GM23338 (cell line): ENCODE measurements at regions not wholly inside any gene's neighbourhood (a gene's known extent, or its start where the extent isn't known, plus 50 kb on each side); places are given as distances from the start of the nearest gene placed in this dataset.

Experiments
- ATAC-seq: fragments of 200-7000 bp; cut with Tn5 transposase; 3 replicates; pipeline ENCODE4 v1.9.1; 2020
- DNase-seq: peaks from one replicate; pipeline ENCODE4 v3.0.0-alpha.2; 2015; ENCODE audit warnings: low spot score
- H2AFZ ChIP-seq: fragments of 200-600 bp; sonication (generic); 2 replicates; pipeline ENCODE4 v1.8.0; 2016; ENCODE audit warnings: antibody characterized with exemption, mild to moderate bottlenecking, moderate library complexity
- H3F3A ChIP-seq: fragments of 200-600 bp; sonication (generic); replicated peaks from 2 replicates; pipeline ENCODE4 v1.8.0; 2017; ENCODE audit warnings: antibody characterized with exemption, mixed run types, low read depth
- H3K27ac ChIP-seq: fragments of 200-600 bp; sonication (generic); 2 replicates; pipeline ENCODE4 v1.6.1; 2016; ENCODE audit warnings: low read depth
- H3K27me3 ChIP-seq: fragments of 200-600 bp; sonication (generic); 2 replicates; pipeline ENCODE4 v1.8.0; 2016; ENCODE audit warnings: mild to moderate bottlenecking, mixed run types, moderate library complexity; ENCODE audit not compliant: insufficient read depth
- H3K36me3 ChIP-seq: fragments of 200-600 bp; sonication (generic); 2 replicates; pipeline ENCODE4 v1.8.0; 2016; ENCODE audit warnings: mild to moderate bottlenecking; ENCODE audit not compliant: insufficient read depth
- H3K4me1 ChIP-seq: fragments of 200-600 bp; sonication (generic); 2 replicates; pipeline ENCODE4 v1.8.0; 2016; ENCODE audit warnings: mild to moderate bottlenecking, moderate library complexity; ENCODE audit not compliant: insufficient read depth
- H3K4me2 ChIP-seq: fragments of 200-600 bp; sonication (generic); 2 replicates; pipeline ENCODE4 v1.7.1; 2017; ENCODE audit warnings: mixed run types
- H3K4me3 ChIP-seq: fragments of 200-600 bp; sonication (generic); 2 replicates; pipeline ENCODE4 v1.6.1; 2016; ENCODE audit warnings: mixed run types
- H3K79me2 ChIP-seq: fragments of 200-600 bp; sonication (generic); replicated peaks from 2 replicates; pipeline ENCODE4 v1.8.0; 2017; ENCODE audit warnings: mild to moderate bottlenecking; ENCODE audit not compliant: insufficient read depth
- H3K9me2 ChIP-seq: fragments of 200-600 bp; sonication (generic); 2 replicates; pipeline ENCODE4 v1.8.0; 2017; ENCODE audit not compliant: insufficient read depth
- H4K20me1 ChIP-seq: fragments of 200-600 bp; sonication (generic); replicated peaks from 2 replicates; pipeline ENCODE4 v1.8.0; 2017; ENCODE audit warnings: mild to moderate bottlenecking; ENCODE audit not compliant: insufficient read depth
- H3K27ac Mint-ChIP-seq: 2 replicates; pipeline ENCODE4 v1.8.0; 2020; ENCODE audit warnings: inconsistent platforms, mild to moderate bottlenecking, moderate library complexity, mixed read lengths
- H3K27me3 Mint-ChIP-seq: 3 replicates; pipeline ENCODE4 v1.8.0; 2022; ENCODE audit warnings: low read depth, mild to moderate bottlenecking, moderate library complexity, mixed read lengths, inconsistent platforms; ENCODE audit not compliant: insufficient read depth, poor library complexity
- H3K36me3 Mint-ChIP-seq: 3 replicates; pipeline ENCODE4 v1.8.0; 2021; ENCODE audit warnings: low read depth, mild to moderate bottlenecking, inconsistent platforms, moderate library complexity, mixed read lengths
- H3K4me1 Mint-ChIP-seq: 3 replicates; pipeline ENCODE4 v1.8.0; 2020; ENCODE audit warnings: mild to moderate bottlenecking, inconsistent platforms, mixed read lengths
- H3K4me3 Mint-ChIP-seq: 3 replicates; pipeline ENCODE4 v1.8.0; 2021; ENCODE audit warnings: moderate library complexity, mild to moderate bottlenecking, inconsistent platforms, mixed read lengths
- H3K9me3 Mint-ChIP-seq: 3 replicates; pipeline ENCODE4 v1.8.0; 2020; ENCODE audit warnings: moderate library complexity, mild to moderate bottlenecking, inconsistent platforms, mixed read lengths
- EZH2 ChIP-seq: fragments of 200-600 bp; sonication (generic); IDR thresholded peaks from one replicate; pipeline ENCODE4 v1.8.0; 2017; ENCODE audit warnings: antibody characterized with exemption, mild to moderate bottlenecking, low read depth; ENCODE audit not compliant: unreplicated experiment
- EZH2phosphoT487 ChIP-seq: fragments of 200-600 bp; sonication (generic); IDR thresholded peaks from one replicate; pipeline ENCODE4 v1.8.1; 2018; ENCODE audit warnings: antibody characterized with exemption; ENCODE audit not compliant: unreplicated experiment
- JUNB ChIP-seq: IDR thresholded peaks from one replicate; pipeline ENCODE4 v1.6.1; 2016; ENCODE audit warnings: antibody characterized with exemption; ENCODE audit not compliant: unreplicated experiment
- NANOG ChIP-seq: IDR thresholded peaks from 2 replicates; pipeline ENCODE4 v1.6.1; 2016; ENCODE audit warnings: antibody characterized with exemption, borderline replicate concordance
- REST ChIP-seq: IDR thresholded peaks from one replicate; pipeline ENCODE4 v1.6.1; 2018; ENCODE audit warnings: antibody characterized with exemption; ENCODE audit not compliant: unreplicated experiment
- ZNF331 ChIP-seq: fragments of 250-450 bp; sonication (Bioruptor Pico); IDR thresholded peaks from 2 replicates; pipeline ENCODE4 v1.5.0; 2020; ENCODE audit warnings: low read depth, mild to moderate bottlenecking, moderate library complexity
- ZNF462 ChIP-seq: fragments of 250-450 bp; sonication (Bioruptor Pico); IDR thresholded peaks from 2 replicates; pipeline ENCODE4 v1.5.0; 2020; ENCODE audit warnings: mild to moderate bottlenecking, moderate library complexity
- TF ChIP-seq, protein P1 (sequence below), 2 experiments: fragments of 200-600 bp in 1 of 2; sonication (generic) in 1 of 2; conservative IDR thresholded peaks; 2 replicates each; pipeline versions ENCODE4 v1.5.1 to v1.6.1; 2016 to 2017; ENCODE audit warnings: antibody characterized with exemption in 2 of 2, low read depth in 2 of 2, mild to moderate bottlenecking in 2 of 2, moderate library complexity in 1 of 2
- TF ChIP-seq, protein P2 (sequence below): IDR thresholded peaks from 2 replicates; pipeline ENCODE4 v1.6.1; 2016; ENCODE audit warnings: antibody characterized with exemption

GRCh38 chr2:175792199-175792598, 209.9 kb downstream of the LNPK start (continued):
- TF ChIP-seq, protein P1, sequence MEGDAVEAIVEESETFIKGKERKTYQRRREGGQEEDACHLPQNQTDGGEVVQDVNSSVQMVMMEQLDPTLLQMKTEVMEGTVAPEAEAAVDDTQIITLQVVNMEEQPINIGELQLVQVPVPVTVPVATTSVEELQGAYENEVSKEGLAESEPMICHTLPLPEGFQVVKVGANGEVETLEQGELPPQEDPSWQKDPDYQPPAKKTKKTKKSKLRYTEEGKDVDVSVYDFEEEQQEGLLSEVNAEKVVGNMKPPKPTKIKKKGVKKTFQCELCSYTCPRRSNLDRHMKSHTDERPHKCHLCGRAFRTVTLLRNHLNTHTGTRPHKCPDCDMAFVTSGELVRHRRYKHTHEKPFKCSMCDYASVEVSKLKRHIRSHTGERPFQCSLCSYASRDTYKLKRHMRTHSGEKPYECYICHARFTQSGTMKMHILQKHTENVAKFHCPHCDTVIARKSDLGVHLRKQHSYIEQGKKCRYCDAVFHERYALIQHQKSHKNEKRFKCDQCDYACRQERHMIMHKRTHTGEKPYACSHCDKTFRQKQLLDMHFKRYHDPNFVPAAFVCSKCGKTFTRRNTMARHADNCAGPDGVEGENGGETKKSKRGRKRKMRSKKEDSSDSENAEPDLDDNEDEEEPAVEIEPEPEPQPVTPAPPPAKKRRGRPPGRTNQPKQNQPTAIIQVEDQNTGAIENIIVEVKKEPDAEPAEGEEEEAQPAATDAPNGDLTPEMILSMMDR (conservative IDR thresholded peaks at IDR 0.05; ENCODE audit: low read depth in 2 of 2), result no peak
- TF ChIP-seq EZH2 (no peak), EZH2phosphoT487 (no peak), ZNF462 (CRISPR knock-in tag) (no peak)

DNA sequence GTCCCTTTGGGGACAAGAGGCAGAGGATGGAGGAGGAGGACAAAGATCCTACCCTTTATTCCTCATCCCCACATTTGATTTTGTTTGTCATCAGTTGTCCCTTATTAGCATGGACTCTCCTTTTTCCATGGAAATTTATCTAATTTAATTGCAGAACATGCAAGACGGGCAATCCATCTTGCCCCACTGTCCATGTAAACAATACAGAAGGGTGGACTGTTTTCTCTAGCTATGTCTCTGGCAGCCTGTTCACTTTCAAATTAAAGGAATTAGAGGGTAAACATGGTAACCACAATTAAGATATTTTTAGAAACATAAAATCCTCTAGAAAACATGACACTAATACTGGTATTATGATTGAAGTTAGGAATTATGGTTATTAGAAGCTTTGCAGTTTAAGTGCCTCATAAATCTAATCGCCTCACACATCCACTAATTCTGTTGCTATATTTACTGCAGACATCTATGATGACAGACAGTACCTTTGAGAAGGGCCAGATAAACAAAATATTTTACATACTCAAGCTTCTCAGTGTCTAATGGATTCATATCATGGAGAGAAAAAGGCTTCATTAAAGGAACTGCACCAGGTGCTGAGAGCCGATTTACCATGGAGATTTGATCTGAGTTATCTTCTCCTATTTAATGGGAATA, 215.5 kb downstream of the LNPK start:
- Histone ChIP-seq H3K27me3 (no peaks in the 10 kb centered on the region), H3K27ac (no peak overlapping the region), H3K79me2 (no peaks in the 10 kb centered on the region), H3K4me1 (no peaks in the 10 kb centered on the region), H3K9me2 (no peaks in the 10 kb centered on the region), H3K4me3 (no peak overlapping the region), H2AFZ (no peak overlapping the region), H3K4me2 (no peak overlapping the region), H4K20me1 (no peaks in the 10 kb centered on the region), H3K36me3 (no peaks in the 10 kb centered on the region), H3F3A (no peaks in the 10 kb centered on the region)
- H3K27ac Mint-ChIP-seq, result no peak overlapping the region
- ATAC-seq, result no peak
- no peaks in the 10 kb centered on the region for H3K9me3 Mint-ChIP-seq
- no peaks in the 10 kb centered on the region for H3K4me1 Mint-ChIP-seq
- DNase-seq, result no peak
- no peak overlapping the region for H3K4me3 Mint-ChIP-seq
- H3K36me3 Mint-ChIP-seq, result no peaks in the 10 kb centered on the region
- peaks cover 2% of the 10 kb centered on the region for H3K27me3 Mint-ChIP-seq
- TF ChIP-seq JUNB, result no peak
- TF ChIP-seq, protein P2, sequence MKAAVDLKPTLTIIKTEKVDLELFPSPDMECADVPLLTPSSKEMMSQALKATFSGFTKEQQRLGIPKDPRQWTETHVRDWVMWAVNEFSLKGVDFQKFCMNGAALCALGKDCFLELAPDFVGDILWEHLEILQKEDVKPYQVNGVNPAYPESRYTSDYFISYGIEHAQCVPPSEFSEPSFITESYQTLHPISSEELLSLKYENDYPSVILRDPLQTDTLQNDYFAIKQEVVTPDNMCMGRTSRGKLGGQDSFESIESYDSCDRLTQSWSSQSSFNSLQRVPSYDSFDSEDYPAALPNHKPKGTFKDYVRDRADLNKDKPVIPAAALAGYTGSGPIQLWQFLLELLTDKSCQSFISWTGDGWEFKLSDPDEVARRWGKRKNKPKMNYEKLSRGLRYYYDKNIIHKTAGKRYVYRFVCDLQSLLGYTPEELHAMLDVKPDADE, result no peak
- TF ChIP-seq EZH2phosphoT487, result no peak
- TF ChIP-seq ZNF331 (CRISPR knock-in tag), result no peak
- TF ChIP-seq REST, result no peak
- TF ChIP-seq, protein P1 (conservative IDR thresholded peaks at IDR 0.05; ENCODE audit: low read depth in 2 of 2), result no peak
- no peak for TF ChIP-seq NANOG
